Common myeloid progenitor, CD34-positive (primary cell): ENCODE measurements at regions not wholly inside any gene's neighbourhood (a gene's known extent, or its start where the extent isn't known, plus 50 kb on each side); places are given as distances from the start of the nearest gene placed in this dataset.

Source experiments
- CTCF ChIA-PET: fragments of 350-600 bp; sonication (Branson Sonifier 250); formaldehyde crosslinking; loops from one replicate; lab custom pipeline; 2021; ENCODE audit warnings: antibody characterized with exemption; lab: Charles Lee
- POLR2A ChIA-PET: fragments of 350-600 bp; sonication (Branson Sonifier 250); formaldehyde crosslinking; loops from one replicate; lab custom pipeline; 2021; ENCODE audit warnings: antibody characterized with exemption; lab: Charles Lee
- DNase-seq, 3 donors: peaks; one replicate each; pipeline versions ENCODE4 v3.0.0 to v3.0.0-alpha.2; 2013
- H3K27ac ChIP-seq, 2 experiments: 1 replicate in 1 of 2; 2 replicates in 1 of 2; pipeline ENCODE4 v1.7.0; 2013; ENCODE audit warnings: inconsistent platforms in 2 of 2, low read length in 2 of 2, mild to moderate bottlenecking in 2 of 2, low read depth in 1 of 2, moderate library complexity in 1 of 2; ENCODE audit not compliant: severe bottlenecking in 2 of 2, insufficient read depth in 1 of 2, poor library complexity in 1 of 2
- H3K27me3 ChIP-seq, 5 experiments: replicated peaks in 2 of 5; 1 replicate in 3 of 5; 2 replicates in 2 of 5; pipeline versions ENCODE4 v1.6.1 to v1.7.0; 2013; ENCODE audit warnings: low read length in 4 of 5, mild to moderate bottlenecking in 2 of 5, moderate library complexity in 2 of 5, inconsistent platforms in 1 of 5; ENCODE audit not compliant: insufficient read depth in 5 of 5, control insufficient read depth in 4 of 5
- H3K36me3 ChIP-seq, 4 experiments: 1 replicate in 2 of 4; 2 replicates in 2 of 4; pipeline versions ENCODE4 v1.6.1 to v1.7.0; 2013; ENCODE audit warnings: low read length in 3 of 4, control low read depth in 1 of 4, mild to moderate bottlenecking in 1 of 4; ENCODE audit not compliant: control insufficient read depth in 4 of 4, insufficient read depth in 4 of 4
- H3K4me1 ChIP-seq, 4 experiments: 1 replicate in 3 of 4; 2 replicates in 1 of 4; pipeline versions ENCODE4 v1.6.1 to v1.7.1; 2013; ENCODE audit warnings: low read length in 3 of 4, mild to moderate bottlenecking in 3 of 4, control low read depth in 1 of 4, inconsistent platforms in 1 of 4, moderate library complexity in 1 of 4; ENCODE audit not compliant: control insufficient read depth in 4 of 4, insufficient read depth in 4 of 4; ENCODE audit errors: control extremely low read depth in 1 of 4
- H3K4me3 ChIP-seq, 7 experiments: 1 replicate in 4 of 7; 2 replicates in 3 of 7; pipeline versions ENCODE4 v1.5.1 to v1.7.0; 2013; ENCODE audit warnings: mild to moderate bottlenecking in 7 of 7, low read length in 6 of 7, moderate library complexity in 6 of 7, inconsistent platforms in 2 of 7, low read depth in 2 of 7, control low read depth in 1 of 7; ENCODE audit not compliant: insufficient read depth in 4 of 7, control insufficient read depth in 1 of 7; ENCODE audit errors: extremely low read depth in 1 of 7
- H3K9me3 ChIP-seq, 5 experiments: 1 replicate in 4 of 5; 2 replicates in 1 of 5; pipeline versions ENCODE4 v1.6.1 to v1.7.1; 2013; ENCODE audit warnings: low read length in 4 of 5, mild to moderate bottlenecking in 2 of 5, inconsistent platforms in 1 of 5, low read depth in 1 of 5, moderate library complexity in 1 of 5; ENCODE audit not compliant: control insufficient read depth in 4 of 5, insufficient read depth in 2 of 5; ENCODE audit errors: control extremely low read depth in 1 of 5
- WGBS: methylation state at CpG from one replicate; pipeline ENCODE4 v1.1.5; 2013; ENCODE audit not compliant: insufficient coverage; 5-methylcytosine and 5-hydroxymethylcytosine counted together

DNA sequence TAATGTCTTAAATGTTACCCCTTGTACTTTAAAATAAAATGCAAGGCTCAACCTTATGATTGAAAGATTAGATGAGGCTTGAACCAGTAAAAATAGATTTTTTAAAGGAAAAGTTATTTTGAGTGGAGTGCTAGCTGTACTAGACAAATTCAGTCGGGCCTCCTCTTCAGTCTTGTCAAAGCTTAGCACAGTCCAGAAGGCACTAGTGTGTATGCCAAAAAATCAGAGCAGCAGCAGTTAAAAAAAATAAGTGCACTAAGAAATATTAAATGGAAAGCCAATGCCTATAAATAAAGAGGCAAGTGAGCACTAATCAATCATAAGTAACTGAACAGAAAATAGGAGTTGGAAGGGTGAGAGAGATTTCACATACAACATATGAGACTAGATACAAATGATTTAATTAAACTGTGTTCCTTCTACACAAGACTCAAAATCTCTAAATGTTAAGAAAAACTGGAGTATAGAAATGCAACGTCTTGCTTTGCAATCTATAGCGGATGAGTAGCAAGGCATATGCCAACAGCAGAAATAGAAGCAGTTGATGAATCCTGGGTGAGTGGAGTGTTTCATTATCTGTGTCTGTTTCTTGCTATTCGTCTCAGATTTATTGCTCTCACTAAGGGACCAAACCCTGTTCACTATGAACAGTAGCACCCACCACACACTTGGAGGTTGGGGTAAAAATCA lies 172.1 kb downstream of the ETNK1 start:
- Histone ChIP-seq H3K36me3 (no peaks in the 10 kb centered on the region), H3K4me3 (no peak overlapping the region), H3K27me3 (no peaks in the 10 kb centered on the region), H3K4me1 (no peaks in the 10 kb centered on the region), H3K27ac (no peak overlapping the region), H3K9me3 (peaks cover 0 to 2% (median 0%) of the 10 kb centered on the region in 5 experiments)
- CTCF ChIA-PET = no interaction called here
- DNase-seq = no peak
- POLR2A ChIA-PET = no interaction called here
- WGBS = 100% methylated on average over 1 of the region's 4 CpGs

DNA sequence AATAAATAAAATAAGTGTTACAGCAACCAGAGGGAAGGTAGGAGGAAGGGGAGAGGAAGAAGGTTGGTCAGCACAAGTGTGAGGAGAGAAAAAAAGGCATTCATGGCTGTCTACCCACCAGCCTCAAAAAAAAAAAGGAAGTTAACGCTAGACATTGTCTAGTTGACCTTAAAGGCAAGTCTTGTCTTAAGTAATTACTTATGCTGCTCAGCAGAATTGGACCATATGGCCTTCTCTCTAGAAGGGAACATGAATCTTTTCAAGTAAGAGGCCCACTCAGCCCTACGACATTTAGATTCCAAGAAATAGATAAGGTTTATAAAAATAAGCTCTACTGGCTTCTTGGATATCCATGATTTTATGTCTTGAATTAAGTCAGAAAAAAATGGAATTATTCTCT lies 172.7 kb downstream of the ETNK1 start:
- no CpG with 5 or more reads among the region's 2 CpGs for WGBS
- peak in 1 of 3 donors; percentile 1 for DNase-seq
- no peaks in the 10 kb centered on the region for H3K36me3 ChIP-seq
- POLR2A ChIA-PET = no interaction called here
- CTCF ChIA-PET = no interaction called here
- no peak overlapping the region for H3K27ac ChIP-seq
- no peaks in the 10 kb centered on the region for H3K27me3 ChIP-seq
- H3K4me3 ChIP-seq = no peak overlapping the region
- peaks cover 0 to 2% (median 0%) of the 10 kb centered on the region in 5 experiments for H3K9me3 ChIP-seq
- no peaks in the 10 kb centered on the region for H3K4me1 ChIP-seq

DNA sequence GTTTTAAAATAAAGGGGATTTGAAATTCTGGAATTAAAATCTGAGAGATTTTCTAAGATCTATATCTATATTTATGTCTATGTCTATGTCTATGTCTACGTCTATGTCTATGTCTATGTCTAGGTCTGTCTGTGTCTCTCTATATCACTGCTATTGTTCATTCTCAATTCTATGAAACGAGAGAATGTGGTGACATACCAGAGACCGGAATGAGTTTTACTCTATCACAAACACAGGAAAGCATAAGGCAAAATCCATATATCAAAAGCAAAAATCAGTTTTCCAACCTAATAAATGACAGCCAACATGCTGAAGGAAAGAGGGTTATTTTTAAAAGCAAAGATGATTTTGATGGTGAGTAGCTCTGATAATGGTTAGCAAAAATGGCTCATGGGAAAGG lies 173.1 kb downstream of the ETNK1 start:
- peaks cover 0 to 2% (median 0%) of the 10 kb centered on the region in 5 experiments for H3K9me3 ChIP-seq
- H3K27me3 ChIP-seq = no peaks in the 10 kb centered on the region
- ChIA-PET POLR2A (no interaction called here), CTCF (no interaction called here)
- H3K36me3 ChIP-seq = no peaks in the 10 kb centered on the region
- no peak overlapping the region for H3K4me3 ChIP-seq
- no peaks in the 10 kb centered on the region for H3K4me1 ChIP-seq
- DNase-seq = no peak
- no peak overlapping the region for H3K27ac ChIP-seq
- WGBS = no CpG with 5 or more reads among the region's 3 CpGs

DNA sequence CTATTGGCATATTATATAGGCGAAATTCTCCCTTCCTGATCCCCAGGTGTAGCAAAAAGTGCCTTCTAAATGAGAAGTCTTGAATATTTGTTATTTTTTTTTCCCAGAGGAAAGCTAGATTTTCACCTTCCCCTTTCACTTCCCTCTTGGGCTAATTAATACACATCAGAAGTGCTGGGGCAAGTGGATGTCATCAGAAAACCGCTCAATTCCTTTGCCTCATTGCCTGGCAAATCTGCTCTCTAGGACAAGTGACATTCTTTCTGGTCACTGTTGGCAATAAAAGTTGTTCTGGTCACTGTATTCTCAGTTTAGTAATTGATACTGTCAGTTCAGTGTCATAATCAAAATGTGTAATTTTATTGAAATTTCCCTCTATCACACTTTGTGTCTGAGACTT lies 174.5 kb downstream of the ETNK1 start:
- H3K36me3 ChIP-seq = no peaks in the 10 kb centered on the region
- DNase-seq = no peak
- WGBS = 100% methylated on average over 1 of the region's 2 CpGs
- H3K27me3 ChIP-seq = no peaks in the 10 kb centered on the region
- H3K9me3 ChIP-seq = peaks cover 0 to 2% (median 0%) of the 10 kb centered on the region in 5 experiments
- no peak overlapping the region for H3K4me3 ChIP-seq
- H3K4me1 ChIP-seq = no peaks in the 10 kb centered on the region
- H3K27ac ChIP-seq = no peak overlapping the region
- ChIA-PET CTCF (no interaction called here), POLR2A (no interaction called here)

DNA sequence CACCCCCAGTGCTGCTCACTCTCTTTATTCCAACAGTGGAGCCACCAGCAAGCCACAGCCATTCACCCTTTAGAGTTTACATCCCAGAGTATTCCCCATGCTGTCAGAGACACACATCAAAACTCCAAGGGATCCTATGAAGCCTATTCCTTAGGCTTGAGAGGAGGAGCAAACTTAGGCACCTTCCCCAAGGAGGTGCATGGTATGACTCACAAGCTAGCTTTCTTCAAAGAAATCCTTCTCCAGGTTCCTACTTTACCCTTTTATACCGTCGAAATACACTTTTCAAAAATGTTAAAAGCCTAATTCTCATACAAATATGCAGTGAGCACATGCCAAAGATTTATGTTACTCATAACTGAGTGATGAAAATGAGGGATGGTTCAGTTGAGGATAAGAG lies 175.4 kb downstream of the ETNK1 start:
- H3K36me3 ChIP-seq = no peaks in the 10 kb centered on the region
- no peaks in the 10 kb centered on the region for H3K4me1 ChIP-seq
- H3K4me3 ChIP-seq = no peak overlapping the region
- no peaks in the 10 kb centered on the region for H3K27me3 ChIP-seq
- H3K9me3 ChIP-seq = peaks cover 0 to 2% (median 0%) of the 10 kb centered on the region in 5 experiments
- POLR2A ChIA-PET = no interaction called here
- DNase-seq = no peak
- H3K27ac ChIP-seq = no peak overlapping the region
- CTCF ChIA-PET = no interaction called here
- WGBS = no CpG with 5 or more reads among the region's 2 CpGs

DNA sequence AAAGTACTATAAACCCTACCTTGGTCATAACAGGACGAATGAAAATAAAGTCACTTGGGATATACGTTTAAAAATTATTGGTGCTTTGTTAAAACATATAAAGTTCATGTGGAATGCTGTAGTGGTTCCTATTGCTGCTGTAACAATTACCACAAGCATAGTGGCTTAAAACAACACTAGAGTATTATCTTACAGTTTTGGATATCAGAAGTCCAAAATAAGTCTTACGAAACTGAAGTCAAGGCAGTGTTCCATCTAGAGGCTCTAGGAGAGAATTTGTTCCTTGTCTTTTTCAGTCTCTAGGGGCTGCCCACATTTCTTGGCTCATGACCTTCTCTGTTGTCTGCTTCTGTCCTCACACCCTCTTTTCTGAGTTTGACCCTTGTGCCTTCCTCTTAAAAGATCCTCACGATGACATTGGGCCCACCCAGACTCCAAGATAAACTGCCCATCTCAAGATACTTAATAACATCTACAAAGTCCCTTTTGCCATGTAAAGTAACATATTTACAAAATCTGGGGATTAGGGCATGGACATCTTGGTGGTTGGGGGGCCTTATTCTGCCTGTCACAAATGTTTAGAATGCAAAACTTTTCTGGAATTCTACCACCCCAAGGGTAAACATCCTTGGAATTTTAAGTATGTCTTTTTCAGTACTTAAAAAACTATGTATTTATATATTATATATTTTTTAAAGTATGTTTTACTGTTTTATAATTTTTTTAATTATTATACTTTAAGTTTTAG lies 178.1 kb downstream of the ETNK1 start:
- Histone ChIP-seq H3K4me3 (no peak overlapping the region), H3K9me3 (no peaks in the 10 kb centered on the region), H3K27me3 (no peaks in the 10 kb centered on the region), H3K27ac (no peak overlapping the region), H3K36me3 (no peaks in the 10 kb centered on the region), H3K4me1 (no peaks in the 10 kb centered on the region)
- no peak for DNase-seq
- ChIA-PET CTCF (no interaction called here), POLR2A (no interaction called here)
- 88% methylated on average over 1 of the region's 4 CpGs for WGBS

DNA sequence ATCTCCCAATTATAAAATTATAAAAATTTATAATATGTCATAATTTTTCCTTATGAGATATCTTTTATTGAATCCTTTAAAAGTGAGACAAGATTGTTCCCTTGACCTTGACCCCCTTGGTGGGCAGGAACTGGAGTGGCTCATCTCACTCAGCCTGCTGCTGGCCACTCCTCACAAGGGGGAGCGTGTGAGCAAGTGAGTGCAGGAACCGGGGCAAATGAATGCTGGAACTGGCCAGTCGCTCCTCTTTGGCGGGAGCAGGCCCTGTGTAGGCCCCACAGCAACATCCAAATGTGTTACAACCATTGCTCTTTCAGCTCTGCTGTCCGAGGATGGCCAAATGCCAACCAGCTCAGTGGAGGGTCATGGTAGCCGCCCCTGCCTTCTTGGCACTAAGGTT lies 178.8 kb downstream of the ETNK1 start:
- CTCF ChIA-PET = no interaction called here
- H3K27ac ChIP-seq = no peak overlapping the region
- POLR2A ChIA-PET = no interaction called here
- no peak for DNase-seq
- no peaks in the 10 kb centered on the region for H3K36me3 ChIP-seq
- 100% methylated on average over 5 of the region's 6 CpGs for WGBS
- H3K4me1 ChIP-seq = no peaks in the 10 kb centered on the region
- no peaks in the 10 kb centered on the region for H3K9me3 ChIP-seq
- no peaks in the 10 kb centered on the region for H3K27me3 ChIP-seq
- no peak overlapping the region for H3K4me3 ChIP-seq
